GM19240 (cell line): ENCODE measurements at regions not wholly inside any gene's neighbourhood (a gene's known extent, or its start where the extent isn't known, plus 50 kb on each side); places are given as distances from the start of the nearest gene placed in this dataset.

Experiments
- DNase-seq: peaks from one replicate; pipeline ENCODE4 v3.0.0; 2011; ENCODE audit warnings: low spot score; ENCODE audit not compliant: insufficient read length

GRCh38 chr2:217749008-217749407 is 253.8 kb downstream of the TNS1 start:
- DNase-seq = no peak

- DNase-seq = no peak
These were observed 256.0 kb downstream of the TNS1 start for GRCh38 chr2:217746808-217747207.

GRCh38 chr2:217743966-217744761 is 258.6 kb downstream of the TNS1 start:
- no peak for DNase-seq

GRCh38 chr2:217743407-217743806 is 259.4 kb downstream of the TNS1 start:
- no peak for DNase-seq

- DNase-seq = no peak
These were observed 260.0 kb downstream of the TNS1 start for GRCh38 chr2:217742841-217743240.

GRCh38 chr2:217742276-217742675 is 260.5 kb downstream of the TNS1 start:
- DNase-seq = no peak

GRCh38 chr2:217741381-217741955 is 261.3 kb downstream of the TNS1 start:
- DNase-seq = no peak

GRCh38 chr2:217740756-217741155 is 262.0 kb downstream of the TNS1 start:
- no peak for DNase-seq

- no peak for DNase-seq
These were observed 262.6 kb downstream of the TNS1 start for GRCh38 chr2:217740178-217740577.

- no peak for DNase-seq
These were observed 263.1 kb downstream of the TNS1 start for GRCh38 chr2:217739741-217740140.

GRCh38 chr2:217738061-217738460 is 264.7 kb downstream of the TNS1 start:
- DNase-seq = no peak

GRCh38 chr2:217736776-217737550 is 265.8 kb downstream of the TNS1 start:
- no peak for DNase-seq

- DNase-seq = no peak
These were observed 266.9 kb downstream of the TNS1 start for GRCh38 chr2:217735899-217736298.

- DNase-seq = no peak
These were observed 267.8 kb downstream of the TNS1 start for GRCh38 chr2:217735034-217735433.

GRCh38 chr2:217733461-217733860 is 269.3 kb downstream of the TNS1 start:
- no peak for DNase-seq

GRCh38 chr2:217732992-217733391 is 269.8 kb downstream of the TNS1 start:
- no peak for DNase-seq

GRCh38 chr2:217731805-217732204 is 271.0 kb downstream of the TNS1 start:
- DNase-seq = no peak

GRCh38 chr2:217729421-217730053 is 273.3 kb downstream of the TNS1 start:
- no peak for DNase-seq

- DNase-seq = no peak
These were observed 275.0 kb downstream of the TNS1 start for GRCh38 chr2:217727801-217728200.

- no peak for DNase-seq
These were observed 277.4 kb downstream of the TNS1 start for GRCh38 chr2:217725409-217725808.

GRCh38 chr2:217724471-217724870 is 278.3 kb downstream of the TNS1 start:
- DNase-seq = no peak

- no peak for DNase-seq
These were observed 278.8 kb downstream of the TNS1 start for GRCh38 chr2:217723981-217724380.
